LNCAP (cell line): ENCODE measurements at regions not wholly inside any gene's neighbourhood (a gene's known extent, or its start where the extent isn't known, plus 50 kb on each side); places are given as distances from the start of the nearest gene placed in this dataset.

ENCODE experiments used
- TF ChIP-seq, protein P1 (sequence below): fragments of 450-650 bp; IDR thresholded peaks from 2 replicates; pipeline ENCODE4 v1.5.1; 2017; ENCODE audit warnings: mild to moderate bottlenecking

GRCh38 chr10:28806951-28807759 lies 129.8 kb downstream of the BAMBI start:
- TF ChIP-seq, protein P1, sequence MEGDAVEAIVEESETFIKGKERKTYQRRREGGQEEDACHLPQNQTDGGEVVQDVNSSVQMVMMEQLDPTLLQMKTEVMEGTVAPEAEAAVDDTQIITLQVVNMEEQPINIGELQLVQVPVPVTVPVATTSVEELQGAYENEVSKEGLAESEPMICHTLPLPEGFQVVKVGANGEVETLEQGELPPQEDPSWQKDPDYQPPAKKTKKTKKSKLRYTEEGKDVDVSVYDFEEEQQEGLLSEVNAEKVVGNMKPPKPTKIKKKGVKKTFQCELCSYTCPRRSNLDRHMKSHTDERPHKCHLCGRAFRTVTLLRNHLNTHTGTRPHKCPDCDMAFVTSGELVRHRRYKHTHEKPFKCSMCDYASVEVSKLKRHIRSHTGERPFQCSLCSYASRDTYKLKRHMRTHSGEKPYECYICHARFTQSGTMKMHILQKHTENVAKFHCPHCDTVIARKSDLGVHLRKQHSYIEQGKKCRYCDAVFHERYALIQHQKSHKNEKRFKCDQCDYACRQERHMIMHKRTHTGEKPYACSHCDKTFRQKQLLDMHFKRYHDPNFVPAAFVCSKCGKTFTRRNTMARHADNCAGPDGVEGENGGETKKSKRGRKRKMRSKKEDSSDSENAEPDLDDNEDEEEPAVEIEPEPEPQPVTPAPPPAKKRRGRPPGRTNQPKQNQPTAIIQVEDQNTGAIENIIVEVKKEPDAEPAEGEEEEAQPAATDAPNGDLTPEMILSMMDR, result no peak

DNA sequence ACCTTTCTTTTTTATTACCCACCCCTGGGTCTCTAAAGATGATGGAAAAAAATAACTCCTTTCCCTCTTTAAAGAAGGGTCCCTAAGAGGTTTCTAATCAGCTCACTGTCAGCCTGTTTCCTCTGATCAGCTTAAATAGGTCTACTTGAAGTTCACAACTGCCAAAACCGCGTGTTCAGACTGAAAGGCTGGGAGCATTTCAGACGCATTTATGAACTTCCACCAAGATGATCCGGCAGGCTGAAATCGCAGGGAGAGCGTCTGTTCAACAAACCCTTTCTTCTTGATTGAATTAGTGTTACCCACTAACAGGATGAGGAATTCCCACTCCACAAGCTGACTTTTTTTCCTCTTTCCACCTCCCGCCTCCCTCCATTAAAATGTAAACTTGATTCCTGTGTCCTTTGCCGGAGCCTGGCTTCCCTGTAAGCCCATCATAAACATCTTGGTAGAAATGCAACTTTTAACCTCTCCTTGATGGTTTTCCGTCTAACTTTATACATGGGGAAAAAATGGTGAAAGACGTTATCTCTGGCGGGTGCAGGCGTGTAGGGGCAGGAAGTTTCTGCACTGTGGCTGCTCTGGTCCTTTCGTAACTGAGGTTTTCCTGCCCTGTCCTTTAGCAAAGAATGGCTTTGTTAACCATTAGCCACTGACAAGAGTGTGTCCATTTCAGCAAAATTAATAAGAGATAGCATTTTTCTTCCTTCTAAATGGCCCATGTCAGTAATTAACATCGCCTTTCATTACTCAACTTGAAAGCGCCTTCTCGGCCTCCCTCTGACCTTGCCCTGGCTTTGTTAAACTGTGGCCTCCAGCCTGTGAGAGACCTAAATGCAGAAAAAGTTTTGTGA lies 130.7 kb downstream of the BAMBI start:
- TF ChIP-seq, protein P1, result no peak

- TF ChIP-seq, protein P1, result no peak
These were observed 131.4 kb downstream of the BAMBI start for GRCh38 chr10:28808693-28809092.

DNA sequence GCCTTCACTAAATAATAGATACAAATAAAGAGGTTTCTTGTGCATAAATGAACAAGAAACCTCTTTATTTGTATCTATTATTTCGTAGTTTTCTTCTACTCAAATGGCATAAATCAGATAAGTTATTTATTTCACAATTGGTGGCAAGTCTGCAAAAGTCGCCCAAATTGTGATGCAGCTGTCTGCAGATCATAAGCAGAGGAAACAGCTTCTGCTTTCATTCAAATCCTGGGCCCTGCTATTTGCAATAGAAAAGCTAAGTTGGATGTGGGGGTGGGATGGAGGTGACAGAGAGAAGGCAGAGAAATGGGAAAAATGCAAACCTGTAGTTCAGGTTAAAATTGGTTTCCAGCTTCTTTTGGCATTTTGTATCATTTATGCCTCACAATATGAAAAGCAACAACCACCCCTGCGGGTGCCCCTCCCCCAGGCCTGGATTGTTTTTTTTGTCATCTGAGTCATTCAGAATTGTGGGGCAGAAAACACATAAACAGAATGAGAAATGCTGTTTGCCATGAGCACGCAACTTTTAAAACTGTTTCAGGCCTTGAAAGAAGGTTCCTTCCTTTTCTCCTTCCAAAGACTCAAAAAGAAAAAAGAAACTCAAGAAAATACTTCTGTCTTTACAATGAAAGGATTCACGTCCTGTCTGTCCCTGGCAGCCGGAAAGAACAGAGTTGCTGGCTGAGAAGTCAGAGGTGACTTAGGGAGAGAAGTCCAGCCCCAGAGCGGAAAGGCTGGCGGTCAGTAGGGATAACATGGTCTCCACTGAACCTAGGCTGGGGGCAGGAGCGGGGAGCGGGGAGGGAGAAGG lies 132.9 kb downstream of the BAMBI start:
- TF ChIP-seq, protein P1, result no peak

GRCh38 chr10:28811639-28812349 lies 134.5 kb downstream of the BAMBI start:
- TF ChIP-seq, protein P1, result no peak

DNA sequence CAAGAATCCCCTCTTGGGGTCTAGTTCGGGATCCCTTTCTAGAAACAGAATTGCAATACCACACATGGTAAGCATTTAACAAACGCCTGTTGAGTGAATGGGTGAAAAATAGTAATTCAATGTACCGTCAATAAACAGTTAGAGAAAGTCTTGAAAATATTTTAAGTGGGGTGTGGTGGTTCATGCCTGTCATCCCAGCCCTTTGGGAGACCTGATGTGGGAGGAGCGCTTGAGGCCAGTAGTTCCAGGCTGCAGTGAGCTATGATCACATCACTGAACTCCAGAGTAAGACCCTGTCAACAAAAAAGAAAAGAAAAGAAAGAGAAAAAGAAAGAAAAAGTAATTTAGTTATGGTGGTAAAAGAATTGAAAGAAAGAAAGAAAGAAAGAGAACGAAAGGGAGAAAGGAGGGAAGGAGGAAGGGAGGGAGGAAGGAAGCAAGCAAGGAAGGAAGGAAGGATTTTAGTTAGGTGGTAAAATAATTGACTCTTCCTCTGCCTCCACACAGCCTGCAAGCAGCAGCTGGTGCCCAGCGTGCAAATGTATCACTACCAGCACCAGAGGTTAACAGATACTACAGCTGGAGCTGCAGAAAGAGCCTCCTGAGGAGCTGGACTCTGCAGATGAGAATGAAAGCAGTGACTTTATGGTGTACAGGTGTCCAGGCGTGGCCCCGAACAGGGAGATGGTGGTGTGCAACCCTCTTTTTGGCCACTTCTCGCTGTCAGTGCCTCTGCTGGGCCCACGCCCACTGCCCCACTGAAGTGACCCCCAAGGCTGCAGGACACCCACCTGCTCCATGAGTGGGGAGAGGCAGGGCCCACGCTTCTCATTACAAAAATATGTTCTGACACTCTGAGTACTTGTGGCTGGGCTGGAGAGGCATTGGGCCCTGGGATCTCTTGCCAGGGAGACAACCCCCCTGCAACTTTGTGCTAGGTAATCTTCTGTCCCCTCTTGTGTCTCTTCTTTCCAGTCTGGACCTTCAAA lies 135.4 kb downstream of the BAMBI start:
- TF ChIP-seq, protein P1, result no peak
